Stimulated activated CD4-positive, alpha-beta T cell treated with anti-CD3 and anti-CD28 coated beads, Interleukin-2, amount 100 ng/mL, for 24 hours (primary cell): ENCODE measurements at regions not wholly inside any gene's neighbourhood (a gene's known extent, or its start where the extent isn't known, plus 50 kb on each side); places are given as distances from the start of the nearest gene placed in this dataset.
A peak's percentile ranks its signal among the peaks of the same experiment; 100 is the strongest.

Experiments
- DNase-seq, 2 donors: peaks; one replicate each; pipeline ENCODE4 v3.0.0-alpha.2; 2020

GRCh38 chr17:77001487-77001886 is 133.3 kb downstream of the MGAT5B start:
- DNase-seq: no peak

- no peak for DNase-seq
These were observed 134.2 kb downstream of the MGAT5B start for GRCh38 chr17:77002103-77003045.

- no peak for DNase-seq
These were observed 135.5 kb downstream of the MGAT5B start for GRCh38 chr17:77003699-77004098.

GRCh38 chr17:77006971-77007649 is 133.7 kb upstream of the SEC14L1 start:
- DNase-seq: no peak

GRCh38 chr17:77009877-77010276 is 130.9 kb upstream of the SEC14L1 start:
- DNase-seq: no peak

GRCh38 chr17:77010667-77011066 is 130.1 kb upstream of the SEC14L1 start:
- no peak for DNase-seq

- peak; percentile 65 to 68 for DNase-seq
These were observed 129.4 kb upstream of the SEC14L1 start for GRCh38 chr17:77011173-77012011.

GRCh38 chr17:77018504-77018903 is 122.3 kb upstream of the SEC14L1 start:
- no peak for DNase-seq

- no peak for DNase-seq
These were observed 120.8 kb upstream of the SEC14L1 start for GRCh38 chr17:77019893-77020379.

- DNase-seq: no peak
These were observed 119.8 kb upstream of the SEC14L1 start for GRCh38 chr17:77020973-77021372.

GRCh38 chr17:77022766-77023165 is 118.0 kb upstream of the SEC14L1 start:
- no peak for DNase-seq

- DNase-seq: no peak
These were observed 115.0 kb upstream of the SEC14L1 start for GRCh38 chr17:77025781-77026180.

GRCh38 chr17:77027271-77027889 is 113.4 kb upstream of the SEC14L1 start:
- DNase-seq: no peak

GRCh38 chr17:77028900-77029299 is 111.9 kb upstream of the SEC14L1 start:
- no peak for DNase-seq

GRCh38 chr17:77032929-77033328 is 107.8 kb upstream of the SEC14L1 start:
- DNase-seq: no peak

- no peak for DNase-seq
These were observed 106.8 kb upstream of the SEC14L1 start for GRCh38 chr17:77033892-77034404.

- no peak for DNase-seq
These were observed 105.9 kb upstream of the SEC14L1 start for GRCh38 chr17:77034677-77035424.

GRCh38 chr17:77035526-77035925 is 105.2 kb upstream of the SEC14L1 start:
- no peak for DNase-seq

GRCh38 chr17:77036136-77036840 is 104.5 kb upstream of the SEC14L1 start:
- no peak for DNase-seq

- DNase-seq: no peak
These were observed 103.9 kb upstream of the SEC14L1 start for GRCh38 chr17:77036841-77037381.

- DNase-seq: no peak
These were observed 102.8 kb upstream of the SEC14L1 start for GRCh38 chr17:77037943-77038342.
